ENCODE measurements at regions not wholly inside any gene's neighbourhood (a gene's known extent, or its start where the extent isn't known, plus 50 kb on each side); places are given as distances from the start of the nearest gene placed in this dataset.
"Not testable (repeated sequence)": the region's sequence is repeated elsewhere in the genome, so short reads cannot be mapped to it uniquely, and the experiment has no call there.

DNA sequence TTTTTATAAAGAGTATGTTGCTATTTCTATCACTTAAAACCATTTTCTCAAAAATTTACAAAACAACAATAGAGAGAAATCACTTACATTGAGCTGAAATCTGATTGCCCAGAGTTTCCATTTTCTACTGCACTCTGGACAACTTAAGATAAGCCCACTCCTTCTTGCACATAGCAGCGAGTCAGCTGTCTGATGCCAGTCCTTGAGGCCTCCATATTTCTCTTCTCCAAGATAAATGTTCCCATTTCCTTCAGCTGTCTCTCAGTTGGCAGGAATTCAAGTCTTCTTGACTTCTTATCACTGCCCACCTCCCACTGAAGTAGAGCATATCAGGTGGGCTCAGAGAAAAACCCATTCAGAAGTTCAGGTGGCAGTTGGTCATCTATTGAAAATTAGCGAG lies 78.5 kb upstream of the PIP5K1B start:
- H3K36me3 Mint-ChIP-seq: no peaks in the 10 kb centered on the region
- DNase-seq: no peak
- no peaks in the 10 kb centered on the region for H3K9me3 Mint-ChIP-seq
- no peaks in the 10 kb centered on the region for H3K4me1 Mint-ChIP-seq
- no peak overlapping the region for H3K27ac Mint-ChIP-seq
- H3K27me3 Mint-ChIP-seq: peaks cover 3 to 11% (median 5%) of the 10 kb centered on the region in 5 donors
- POLR2A ChIA-PET: no interaction called here
- no peak overlapping the region for H3K4me3 Mint-ChIP-seq
- ATAC-seq: no peak

GRCh38 chr9:68627104-68627503 lies 77.9 kb upstream of the PIP5K1B start:
- DNase-seq: no peak
- H3K27me3 Mint-ChIP-seq: peaks cover 3 to 11% (median 5%) of the 10 kb centered on the region in 5 donors

DNA sequence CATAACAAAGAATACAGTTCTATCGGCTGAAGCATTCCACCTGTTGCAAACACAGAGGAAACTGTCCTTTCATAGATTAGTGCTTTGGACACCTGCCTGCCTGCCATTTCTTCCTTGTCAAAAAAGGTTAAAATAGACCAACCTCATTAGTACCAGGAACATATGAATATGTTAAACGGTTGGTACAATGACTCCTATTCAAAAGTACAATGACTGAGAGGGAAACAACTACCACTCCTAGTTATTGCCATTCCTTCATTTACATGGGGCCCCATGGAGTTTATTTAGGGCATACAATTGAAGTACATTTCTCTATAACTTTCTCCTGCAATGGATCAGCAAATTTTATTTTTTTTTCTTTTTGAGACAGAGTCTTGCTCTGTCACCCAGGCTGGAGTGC lies 77.4 kb upstream of the PIP5K1B start:
- H3K27me3 Mint-ChIP-seq: peaks cover 3 to 11% (median 9%) of the 10 kb centered on the region in 5 donors
- H3K9me3 Mint-ChIP-seq: no peaks in the 10 kb centered on the region
- ATAC-seq (no peak), DNase-seq (no peak)
- no peak overlapping the region for H3K27ac Mint-ChIP-seq
- no peaks in the 10 kb centered on the region for H3K4me1 Mint-ChIP-seq
- H3K4me3 Mint-ChIP-seq: no peak overlapping the region
- no peaks in the 10 kb centered on the region for H3K36me3 Mint-ChIP-seq
- POLR2A ChIA-PET: no interaction called here

More at GRCh38 chr9:68627104-68627503, 77.9 kb upstream of the PIP5K1B start:
- Mint-ChIP-seq H3K4me1 (no peaks in the 10 kb centered on the region), H3K27ac (no peak overlapping the region), H3K4me3 (no peak overlapping the region), H3K36me3 (no peaks in the 10 kb centered on the region), H3K9me3 (no peaks in the 10 kb centered on the region)
- POLR2A ChIA-PET: no interaction called here
- ATAC-seq: no peak

DNA sequence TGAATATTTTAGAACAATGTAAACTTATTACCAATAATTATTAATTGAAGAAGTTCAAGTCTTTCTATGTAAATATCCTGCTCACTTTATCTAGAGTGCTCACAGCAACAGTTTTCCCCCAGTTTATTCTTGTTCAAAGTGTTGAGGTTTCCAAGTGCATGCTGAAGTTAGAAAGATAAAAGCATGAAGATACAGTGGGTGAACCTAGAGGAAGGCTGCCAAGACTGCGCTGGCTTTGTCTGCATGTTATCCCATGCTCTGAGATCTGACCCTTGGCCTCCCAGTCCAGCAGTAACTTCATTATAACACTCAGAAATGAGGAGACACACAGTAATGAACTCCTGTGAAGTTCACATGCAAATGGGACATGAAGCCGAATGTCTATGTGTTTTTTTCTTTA lies 76.0 kb upstream of the PIP5K1B start:
- ATAC-seq (no peak), DNase-seq (no peak)
- Mint-ChIP-seq H3K4me1 (peaks cover 0 to under 1% (median 0%) of the 10 kb centered on the region in 4 donors), H3K4me3 (no peak overlapping the region), H3K27ac (no peak overlapping the region), H3K36me3 (no peaks in the 10 kb centered on the region), H3K27me3 (peaks cover 0 to 5% (median 4%) of the 10 kb centered on the region in 5 donors), H3K9me3 (no peaks in the 10 kb centered on the region)
- POLR2A ChIA-PET: no interaction called here

DNA sequence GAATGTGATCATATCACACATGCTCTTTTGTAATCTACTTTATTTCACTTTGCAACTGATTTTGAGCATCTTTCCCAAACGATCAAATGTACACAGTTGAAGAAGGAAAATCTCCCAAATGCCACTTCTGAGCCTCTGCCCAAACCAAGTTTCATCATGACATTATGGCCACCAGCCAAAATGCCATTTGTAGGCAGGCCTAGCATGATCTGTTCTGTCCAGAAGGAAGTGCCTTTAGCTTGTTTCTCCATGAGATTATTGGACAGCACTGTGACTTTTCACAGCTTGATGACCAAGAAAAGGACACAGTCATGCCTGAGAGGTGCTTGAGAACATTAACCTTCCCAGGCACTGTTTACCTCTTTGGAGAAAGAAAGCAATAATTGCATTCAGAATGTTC lies 73.2 kb upstream of the PIP5K1B start:
- no peaks in the 10 kb centered on the region for H3K36me3 Mint-ChIP-seq
- DNase-seq (no peak), ATAC-seq (no peak)
- H3K4me1 Mint-ChIP-seq: peaks cover 0 to 18% (median 0%) of the 10 kb centered on the region in 4 donors
- H3K4me3 Mint-ChIP-seq: no peak overlapping the region
- no peak overlapping the region for H3K27ac Mint-ChIP-seq
- no peaks in the 10 kb centered on the region for H3K9me3 Mint-ChIP-seq
- POLR2A ChIA-PET: no interaction called here
- H3K27me3 Mint-ChIP-seq: peaks cover 0 to 7% (median 3%) of the 10 kb centered on the region in 5 donors

GRCh38 chr9:68637020-68637419 lies 68.0 kb upstream of the PIP5K1B start:
- ATAC-seq (no peak), DNase-seq (no peak)
- Mint-ChIP-seq H3K36me3 (no peaks in the 10 kb centered on the region), H3K4me3 (no peak overlapping the region), H3K27me3 (peaks cover 0 to 7% (median 3%) of the 10 kb centered on the region in 5 donors), H3K4me1 (peaks cover 0 to 53% (median 0%) of the 10 kb centered on the region in 4 donors), H3K9me3 (no peaks in the 10 kb centered on the region), H3K27ac (no peak overlapping the region)
- POLR2A ChIA-PET: no interaction called here

DNA sequence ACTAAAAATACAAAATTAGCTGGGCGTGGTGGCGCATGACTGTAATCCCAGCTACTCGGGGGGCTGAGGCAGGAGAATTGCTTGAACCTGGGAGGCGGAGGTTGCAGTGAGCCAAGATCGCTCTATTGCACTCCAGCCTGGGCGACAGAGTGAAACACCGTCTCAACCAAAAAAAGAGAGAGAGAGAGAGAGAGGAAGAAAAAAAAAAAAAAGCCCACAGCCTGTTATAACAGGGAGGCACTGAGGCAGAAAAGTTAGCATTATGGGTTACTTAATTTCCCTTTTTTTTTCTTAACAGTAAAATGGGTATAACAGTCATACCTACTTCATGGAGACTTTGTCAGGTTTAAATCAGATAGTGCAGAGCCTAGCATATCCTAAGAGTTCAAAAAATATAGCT lies 65.8 kb upstream of the PIP5K1B start:
- POLR2A ChIA-PET, H3K27me3 Mint-ChIP-seq, H3K36me3 Mint-ChIP-seq, H3K9me3 Mint-ChIP-seq, ATAC-seq, DNase-seq: not testable (repeated sequence)
- H3K27ac Mint-ChIP-seq: peak overlapping the region in 1 of 10 donors; percentile 66
- peaks cover 0 to 64% (median 0%) of the 10 kb centered on the region in 4 donors for H3K4me1 Mint-ChIP-seq
- H3K4me3 Mint-ChIP-seq: peak overlapping the region in 1 of 10 donors; percentile 50

DNA sequence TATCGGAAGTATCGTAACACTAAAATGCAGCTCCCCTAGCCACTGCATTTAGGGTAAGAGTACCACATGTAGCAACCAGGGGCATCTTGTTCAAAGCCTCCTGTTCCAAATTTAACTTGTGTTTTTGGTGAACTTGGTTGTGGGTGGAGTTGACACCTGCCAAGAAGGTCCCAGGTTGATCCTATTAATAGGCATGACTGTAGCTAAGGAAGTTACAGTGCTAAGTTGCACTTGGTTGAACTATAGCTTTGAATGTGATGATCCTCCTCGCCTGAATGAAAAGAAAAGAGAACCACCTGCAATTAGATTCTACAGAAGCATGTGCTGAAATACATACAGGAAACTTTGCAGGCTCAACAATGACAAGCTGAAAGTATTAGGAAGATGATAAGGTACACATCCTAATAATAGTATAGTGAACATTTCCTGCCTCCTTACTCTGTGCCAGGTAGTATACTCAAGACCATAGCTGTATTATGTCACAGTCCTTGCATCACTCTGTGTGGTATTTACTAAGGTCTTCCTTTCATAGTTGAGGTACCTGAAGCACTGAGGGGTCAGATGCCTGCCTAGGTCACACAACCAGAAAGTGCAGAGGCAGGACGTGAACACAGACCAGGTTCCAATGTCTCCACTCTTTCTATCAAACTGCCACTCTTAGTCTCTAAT lies 64.5 kb upstream of the PIP5K1B start:
- Mint-ChIP-seq H3K9me3 (no peaks in the 10 kb centered on the region), H3K27me3 (peaks cover 0 to 3% (median 3%) of the 10 kb centered on the region in 5 donors), H3K4me3 (peak overlapping the region in 1 of 10 donors; percentile 50), H3K27ac (peak overlapping the region in 2 of 10 donors; percentile 22 to 66), H3K4me1 (peaks cover 0 to 67% (median 0%) of the 10 kb centered on the region in 4 donors), H3K36me3 (no peaks in the 10 kb centered on the region)
- peak in 1 of 2 donors; percentile 25 for ATAC-seq
- POLR2A ChIA-PET: no interaction called here
- no peak for DNase-seq

- H3K27me3 Mint-ChIP-seq: peaks cover 0 to 10% (median 6%) of the 10 kb centered on the region in 5 donors
- H3K27ac Mint-ChIP-seq: peak overlapping the region in 2 of 10 donors; percentile 30 to 72
- POLR2A ChIA-PET: no interaction called here
- no peak for DNase-seq
- H3K9me3 Mint-ChIP-seq: no peaks in the 10 kb centered on the region
- peak overlapping the region in 1 of 10 donors; percentile 24 for H3K4me3 Mint-ChIP-seq
- peaks cover 0 to 53% (median 0%) of the 10 kb centered on the region in 4 donors for H3K4me1 Mint-ChIP-seq
- ATAC-seq: no peak
- H3K36me3 Mint-ChIP-seq: no peaks in the 10 kb centered on the region
Measured at GRCh38 chr9:68643901-68644809, 60.9 kb upstream of the PIP5K1B start.

- H3K27ac Mint-ChIP-seq: peak overlapping the region in 1 of 10 donors; percentile 30
- no peaks in the 10 kb centered on the region for H3K36me3 Mint-ChIP-seq
- DNase-seq (no peak), ATAC-seq (no peak)
- peaks cover 0 to 51% (median 0%) of the 10 kb centered on the region in 4 donors for H3K4me1 Mint-ChIP-seq
- POLR2A ChIA-PET: no interaction called here
- peak overlapping the region in 1 of 10 donors; percentile 2 for H3K4me3 Mint-ChIP-seq
- no peaks in the 10 kb centered on the region for H3K9me3 Mint-ChIP-seq
- H3K27me3 Mint-ChIP-seq: peaks cover 0 to 10% (median 8%) of the 10 kb centered on the region in 5 donors
Measured at GRCh38 chr9:68644831-68645230, 60.2 kb upstream of the PIP5K1B start.

DNA sequence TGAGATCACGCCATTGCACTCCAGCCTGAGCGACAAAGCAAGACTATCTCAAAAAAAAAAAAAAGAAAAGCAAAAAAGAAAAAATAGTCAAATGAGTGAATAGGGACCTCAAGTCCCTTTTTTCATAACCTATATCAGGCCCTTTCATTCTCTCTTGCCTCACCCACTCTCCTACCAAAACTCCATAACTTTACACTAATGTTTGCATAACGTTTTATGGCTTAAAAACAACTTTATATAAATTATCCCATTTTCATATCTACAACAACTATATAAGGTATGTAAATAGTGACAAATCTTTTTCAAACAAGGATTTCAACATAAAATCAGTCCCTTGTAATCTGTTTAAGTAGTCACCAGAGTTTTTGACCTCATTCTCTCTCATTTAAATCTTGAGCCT lies 56.9 kb upstream of the PIP5K1B start:
- no peak for DNase-seq
- Mint-ChIP-seq H3K36me3 (no peaks in the 10 kb centered on the region), H3K27ac (no peak overlapping the region), H3K4me1 (peaks cover 0 to 33% (median 0%) of the 10 kb centered on the region in 4 donors), H3K27me3 (peaks cover 2 to 23% (median 14%) of the 10 kb centered on the region in 5 donors), H3K9me3 (no peaks in the 10 kb centered on the region), H3K4me3 (no peak overlapping the region)
- POLR2A ChIA-PET: no interaction called here
- ATAC-seq: no peak

GRCh38 chr9:68648971-68649370 lies 56.1 kb upstream of the PIP5K1B start:
- H3K36me3 Mint-ChIP-seq: no peaks in the 10 kb centered on the region
- peak overlapping the region in 1 of 10 donors; percentile 33 for H3K4me3 Mint-ChIP-seq
- peaks cover 8 to 29% (median 17%) of the 10 kb centered on the region in 5 donors for H3K27me3 Mint-ChIP-seq
- H3K27ac Mint-ChIP-seq: no peak overlapping the region
- DNase-seq (no peak), ATAC-seq (no peak)
- peaks cover 0 to 26% (median 0%) of the 10 kb centered on the region in 4 donors for H3K4me1 Mint-ChIP-seq
- POLR2A ChIA-PET: no interaction called here
- H3K9me3 Mint-ChIP-seq: no peaks in the 10 kb centered on the region

- Mint-ChIP-seq H3K4me1 (peaks cover 0 to 12% (median 0%) of the 10 kb centered on the region in 4 donors), H3K27me3 (peaks cover 12 to 39% (median 17%) of the 10 kb centered on the region in 5 donors), H3K4me3 (no peak overlapping the region), H3K9me3 (no peaks in the 10 kb centered on the region), H3K27ac (no peak overlapping the region), H3K36me3 (no peaks in the 10 kb centered on the region)
- DNase-seq (no peak), ATAC-seq (no peak)
- POLR2A ChIA-PET: no interaction called here
Measured at GRCh38 chr9:68651280-68651893, 53.7 kb upstream of the PIP5K1B start.
